Esophagus muscularis mucosa (tissue), 4 donors: ENCODE measurements at regions not wholly inside any gene's neighbourhood (a gene's known extent, or its start where the extent isn't known, plus 50 kb on each side); places are given as distances from the start of the nearest gene placed in this dataset.

ENCODE experiments used
- DNase-seq: peaks from one replicate; pipeline ENCODE4 v3.0.0-alpha.2; 2017; ENCODE audit errors: extremely low spot score
- H3K27ac ChIP-seq, 4 donors: fragments of 200-600 bp; sonication (generic); replicated peaks in 1 of 4; 1 replicate in 3 of 4; 2 replicates in 1 of 4; pipeline ENCODE4 v1.5.1; 2016 to 2019; ENCODE audit warnings: mild to moderate bottlenecking in 1 of 4
- H3K27me3 ChIP-seq, 4 donors: fragments of 200-600 bp; sonication (generic); one replicate each; pipeline versions ENCODE4 v1.5.1 to v1.6.0; 2016 to 2019
- H3K36me3 ChIP-seq, 4 donors: fragments of 200-600 bp; sonication (generic); one replicate each; pipeline ENCODE4 v1.5.1; 2016 to 2019
- H3K4me1 ChIP-seq, 4 donors: fragments of 200-600 bp; sonication (generic); one replicate each; pipeline ENCODE4 v1.5.1; 2016 to 2019
- H3K4me3 ChIP-seq, 4 donors: fragments of 200-600 bp; sonication (generic); 1 replicate in 2 of 4; 2 replicates in 2 of 4; pipeline ENCODE4 v1.5.1; 2016 to 2019; ENCODE audit warnings: mild to moderate bottlenecking in 4 of 4, moderate library complexity in 1 of 4
- H3K9me3 ChIP-seq, 4 donors: fragments of 200-600 bp; sonication (generic); 1 replicate in 3 of 4; 2 replicates in 1 of 4; pipeline ENCODE4 v1.5.1; 2016 to 2019
- EP300 ChIP-seq: sonication (generic); formaldehyde crosslinking; IDR thresholded peaks from one replicate; pipeline ENCODE4 v1.6.1; 2017; ENCODE audit warnings: antibody characterized with exemption
- POLR2A ChIP-seq: fragments of 450-650 bp; IDR thresholded peaks from one replicate; pipeline ENCODE4 v1.6.1; 2017; ENCODE audit warnings: antibody characterized with exemption, moderate library complexity, mild to moderate bottlenecking, low read depth
- POLR2AphosphoS5 ChIP-seq, 2 donors: sonication (generic); formaldehyde crosslinking; IDR thresholded peaks; one replicate each; pipeline ENCODE4 v1.6.1; 2017; ENCODE audit warnings: antibody characterized with exemption in 2 of 2
- WGBS: methylation state at CpG from one replicate; pipeline ENCODE4 v1.1.5; 2018; 5-methylcytosine and 5-hydroxymethylcytosine counted together
- intact Hi-C: fragments of 100-400 bp; cut with DNase I; formaldehyde crosslinking; loops from one replicate; pipeline ENCODE4 v1.15.1; 2023
- TF ChIP-seq, protein P1 (sequence below), 3 experiments: fragments of 200-600 bp in 2 of 3; fragments of 450-650 bp in 1 of 3; sonication (generic) in 2 of 3; IDR thresholded peaks; one replicate each; pipeline ENCODE4 v1.5.1; 2017 to 2019; ENCODE audit warnings: antibody characterized with exemption in 3 of 3, mild to moderate bottlenecking in 2 of 3, moderate library complexity in 1 of 3

DNA sequence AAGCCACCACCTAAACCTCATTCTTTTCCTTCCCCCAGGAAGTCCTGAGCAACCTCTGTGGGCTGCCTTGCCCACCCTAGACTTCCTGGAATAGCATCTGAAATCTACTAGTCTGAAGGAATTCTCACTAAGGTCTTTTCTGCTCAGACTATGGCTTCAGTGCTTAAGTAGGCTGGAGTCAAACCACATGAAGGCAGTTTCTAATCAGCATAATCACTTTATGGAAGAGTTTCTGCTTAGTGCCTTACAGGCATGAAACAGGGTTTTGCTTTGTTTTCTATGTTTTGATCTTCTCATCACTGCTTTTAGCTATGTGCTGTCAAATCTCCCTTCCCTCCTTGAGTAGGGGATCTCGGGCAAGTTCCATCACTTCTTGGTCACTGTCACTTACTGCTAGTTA, 117.7 kb downstream of the WT1 start:
- Histone ChIP-seq H3K27me3 (peaks cover 0 to 23% (median 0%) of the 10 kb centered on the region in 4 donors), H3K4me3 (no peak overlapping the region), H3K27ac (no peak overlapping the region), H3K36me3 (no peaks in the 10 kb centered on the region), H3K9me3 (no peaks in the 10 kb centered on the region), H3K4me1 (no peaks in the 10 kb centered on the region)
- 96% methylated on average over 1 of the region's 1 CpG for WGBS
- no peak for DNase-seq
- no peak for TF ChIP-seq EP300
- TF ChIP-seq, protein P1, sequence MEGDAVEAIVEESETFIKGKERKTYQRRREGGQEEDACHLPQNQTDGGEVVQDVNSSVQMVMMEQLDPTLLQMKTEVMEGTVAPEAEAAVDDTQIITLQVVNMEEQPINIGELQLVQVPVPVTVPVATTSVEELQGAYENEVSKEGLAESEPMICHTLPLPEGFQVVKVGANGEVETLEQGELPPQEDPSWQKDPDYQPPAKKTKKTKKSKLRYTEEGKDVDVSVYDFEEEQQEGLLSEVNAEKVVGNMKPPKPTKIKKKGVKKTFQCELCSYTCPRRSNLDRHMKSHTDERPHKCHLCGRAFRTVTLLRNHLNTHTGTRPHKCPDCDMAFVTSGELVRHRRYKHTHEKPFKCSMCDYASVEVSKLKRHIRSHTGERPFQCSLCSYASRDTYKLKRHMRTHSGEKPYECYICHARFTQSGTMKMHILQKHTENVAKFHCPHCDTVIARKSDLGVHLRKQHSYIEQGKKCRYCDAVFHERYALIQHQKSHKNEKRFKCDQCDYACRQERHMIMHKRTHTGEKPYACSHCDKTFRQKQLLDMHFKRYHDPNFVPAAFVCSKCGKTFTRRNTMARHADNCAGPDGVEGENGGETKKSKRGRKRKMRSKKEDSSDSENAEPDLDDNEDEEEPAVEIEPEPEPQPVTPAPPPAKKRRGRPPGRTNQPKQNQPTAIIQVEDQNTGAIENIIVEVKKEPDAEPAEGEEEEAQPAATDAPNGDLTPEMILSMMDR (IDR thresholded peaks at IDR 0.05): no peak
- no peak for TF ChIP-seq POLR2AphosphoS5 (IDR thresholded peaks at IDR 0.05)
- no peak for TF ChIP-seq POLR2A
- intact Hi-C loops: no loop called here

DNA sequence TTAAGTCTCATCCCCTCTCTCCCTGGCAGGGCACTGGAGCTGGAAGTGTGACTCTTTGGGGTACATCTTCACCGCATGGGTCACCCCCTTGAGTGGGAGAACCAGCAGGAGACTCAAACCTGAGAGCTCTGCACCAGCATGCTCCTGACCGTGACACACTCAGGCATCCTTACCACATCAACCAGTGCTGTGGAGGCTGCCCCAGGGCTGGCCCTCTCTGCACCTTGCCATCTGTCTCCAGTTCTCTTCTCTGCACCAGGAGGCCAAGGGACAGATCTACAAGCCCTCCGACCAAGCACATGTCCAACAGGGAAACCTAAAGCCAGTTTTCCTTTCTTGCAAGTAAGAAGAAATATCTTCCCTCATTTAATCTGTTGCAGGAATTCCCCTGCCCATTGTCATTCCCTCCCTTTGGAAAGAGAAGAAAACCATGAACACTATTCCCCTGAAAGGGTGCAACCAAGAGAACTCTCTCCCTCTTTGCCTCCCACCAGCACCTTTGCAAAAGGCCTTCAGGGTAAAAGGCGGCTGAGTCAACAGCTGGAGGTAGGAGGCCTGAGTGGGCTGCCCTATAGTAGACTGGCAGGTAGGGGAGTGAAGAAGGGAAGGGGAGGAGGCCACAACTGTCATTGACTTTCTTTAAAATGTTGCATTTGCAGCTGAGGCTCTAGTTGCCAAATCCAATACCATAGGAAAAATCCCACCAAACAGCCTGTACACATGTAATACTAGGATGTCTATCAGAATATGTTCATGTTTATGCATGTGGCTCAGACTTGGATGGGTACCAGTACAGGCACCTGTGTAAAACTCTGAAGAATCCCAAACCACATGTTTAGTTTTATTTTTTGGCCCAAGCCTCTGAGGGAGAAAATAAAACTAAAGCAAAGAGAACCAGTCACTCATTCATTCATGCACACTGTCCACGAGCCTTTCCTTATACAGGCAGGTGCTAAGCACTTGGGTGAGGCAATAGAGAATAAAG, 117.0 kb downstream of the WT1 start:
- H3K4me1 ChIP-seq: no peaks in the 10 kb centered on the region

DNA sequence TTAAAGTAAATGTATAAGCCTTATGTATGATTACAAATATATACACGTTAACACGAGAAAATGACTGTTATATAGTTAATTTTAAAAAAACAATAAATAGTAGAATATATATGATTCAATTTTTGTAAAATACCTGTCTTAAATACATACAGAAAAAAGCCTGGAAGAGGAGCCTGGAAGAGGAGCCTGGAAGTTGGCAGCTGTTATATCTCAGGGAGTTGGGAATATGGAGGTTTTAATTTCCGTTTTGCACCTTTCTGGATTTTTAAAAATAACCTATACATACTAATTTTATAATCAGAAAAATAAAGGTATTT, 111.6 kb downstream of the WT1 start:
- H3K4me1 ChIP-seq: no peaks in the 10 kb centered on the region
- TF ChIP-seq POLR2A (no peak), POLR2AphosphoS5 (IDR thresholded peaks at IDR 0.05) (no peak), EP300 (no peak)
- TF ChIP-seq, protein P1 (IDR thresholded peaks at IDR 0.05): no peak
- H3K36me3 ChIP-seq: no peaks in the 10 kb centered on the region
- intact Hi-C loops: no loop called here
- no peak overlapping the region for H3K27ac ChIP-seq
- no peak overlapping the region for H3K4me3 ChIP-seq
- WGBS: 8% methylated on average over 3 of the region's 3 CpGs
- H3K27me3 ChIP-seq: peaks cover 0 to 15% (median 0%) of the 10 kb centered on the region in 4 donors
- no peaks in the 10 kb centered on the region for H3K9me3 ChIP-seq
- no peak for DNase-seq

More for the DNA sequence above, 117.0 kb downstream of the WT1 start:
- no peaks in the 10 kb centered on the region for H3K9me3 ChIP-seq
- no peak for TF ChIP-seq POLR2AphosphoS5 (IDR thresholded peaks at IDR 0.05)
- TF ChIP-seq EP300: no peak
- TF ChIP-seq POLR2A: no peak
- TF ChIP-seq, protein P1 (IDR thresholded peaks at IDR 0.05): no peak
- no peak overlapping the region for H3K27ac ChIP-seq
- H3K36me3 ChIP-seq: no peaks in the 10 kb centered on the region
- no peak for DNase-seq
- intact Hi-C loops: no loop called here
- 86% methylated on average over 5 of the region's 5 CpGs for WGBS
- peaks cover 0 to 24% (median 0%) of the 10 kb centered on the region in 4 donors for H3K27me3 ChIP-seq
- no peak overlapping the region for H3K4me3 ChIP-seq

DNA sequence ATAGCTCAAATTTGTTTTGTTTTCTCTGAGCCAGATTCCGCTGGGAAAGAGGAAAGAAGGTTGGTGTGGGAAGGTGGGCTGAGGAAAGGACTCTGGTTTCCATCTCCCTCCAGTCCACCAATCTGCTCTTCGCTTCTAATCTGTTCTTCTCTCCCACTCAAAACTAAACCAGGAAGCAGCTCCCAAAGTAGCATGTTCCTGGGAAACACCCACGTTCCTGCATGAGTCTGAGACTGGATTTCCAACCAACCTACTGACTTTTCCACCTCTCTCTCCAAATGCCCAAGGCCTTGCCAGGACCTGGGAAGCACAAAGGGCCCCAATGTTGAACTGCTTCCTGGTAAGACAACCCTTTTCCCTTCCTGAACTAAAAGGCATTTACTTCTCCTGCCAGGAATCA, 110.2 kb downstream of the WT1 start:
- Histone ChIP-seq H3K36me3 (no peaks in the 10 kb centered on the region), H3K9me3 (no peaks in the 10 kb centered on the region), H3K27ac (no peak overlapping the region), H3K4me1 (no peaks in the 10 kb centered on the region), H3K27me3 (peaks cover 0 to 18% (median 0%) of the 10 kb centered on the region in 4 donors), H3K4me3 (no peak overlapping the region)
- intact Hi-C loops: loop anchor here (5.0 kb wide), 1 partner anchor 467 kb away; the partner anchor contains the start of gene CCDC73
- TF ChIP-seq POLR2A (no peak), EP300 (no peak), POLR2AphosphoS5 (IDR thresholded peaks at IDR 0.05) (no peak)
- TF ChIP-seq, protein P1 (IDR thresholded peaks at IDR 0.05): no peak
- DNase-seq: no peak
- 63% methylated on average over 3 of the region's 3 CpGs for WGBS
